ENCODE measurements at regions not wholly inside any gene's neighbourhood (a gene's known extent, or its start where the extent isn't known, plus 50 kb on each side); places are given as distances from the start of the nearest gene placed in this dataset.

DNA sequence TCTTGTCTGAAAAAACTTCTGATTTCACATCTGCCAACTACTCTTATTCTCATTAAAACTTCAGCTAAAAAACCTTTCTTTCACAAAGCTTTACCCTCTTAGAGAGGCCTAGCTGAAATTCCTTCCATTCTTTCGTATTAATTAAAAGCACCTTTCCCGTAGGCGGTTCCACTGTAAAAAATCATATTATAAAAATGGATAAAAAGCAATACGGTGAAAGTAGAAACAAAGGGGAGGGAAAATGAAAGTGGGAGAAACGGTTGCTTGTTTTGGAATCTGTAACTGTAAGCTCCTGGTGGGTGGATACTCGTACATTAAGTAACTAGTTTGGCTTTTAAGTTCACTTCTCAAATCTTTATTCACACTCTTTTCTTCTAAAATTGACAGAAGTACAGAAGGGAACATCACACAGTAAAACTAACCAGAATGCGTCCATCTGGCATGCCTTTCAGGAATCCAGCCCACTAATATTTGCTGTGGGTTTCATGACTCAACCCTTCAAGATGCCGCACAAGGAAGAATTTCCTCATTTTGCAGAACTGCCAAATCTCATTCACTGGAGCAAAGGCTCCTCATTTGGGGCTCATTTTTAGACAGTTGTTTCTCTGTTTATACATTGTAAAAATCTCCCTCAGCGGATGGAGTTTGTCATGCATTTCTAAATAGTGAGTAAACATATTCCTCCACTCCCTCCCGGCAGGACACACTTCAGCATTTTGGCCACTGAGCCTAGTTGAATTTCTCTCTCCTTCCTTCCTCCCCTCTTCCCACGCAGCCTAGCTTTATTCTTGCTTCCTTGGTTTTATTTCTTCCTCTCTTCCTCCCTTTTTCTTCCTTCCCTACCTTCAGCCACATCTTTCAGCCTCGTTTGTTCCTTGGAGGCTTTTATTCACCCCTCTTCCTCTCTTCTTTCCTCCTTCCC lies 419.5 kb upstream of the NAALADL2 start:
- H3K27ac ChIP-seq = peak overlapping the region; percentile 97
- no peaks in the 10 kb centered on the region for H3K27me3 ChIP-seq
- DNase-seq = peak; percentile 30
- H3K9me3 ChIP-seq = no peaks in the 10 kb centered on the region
- TF ChIP-seq, protein P1, sequence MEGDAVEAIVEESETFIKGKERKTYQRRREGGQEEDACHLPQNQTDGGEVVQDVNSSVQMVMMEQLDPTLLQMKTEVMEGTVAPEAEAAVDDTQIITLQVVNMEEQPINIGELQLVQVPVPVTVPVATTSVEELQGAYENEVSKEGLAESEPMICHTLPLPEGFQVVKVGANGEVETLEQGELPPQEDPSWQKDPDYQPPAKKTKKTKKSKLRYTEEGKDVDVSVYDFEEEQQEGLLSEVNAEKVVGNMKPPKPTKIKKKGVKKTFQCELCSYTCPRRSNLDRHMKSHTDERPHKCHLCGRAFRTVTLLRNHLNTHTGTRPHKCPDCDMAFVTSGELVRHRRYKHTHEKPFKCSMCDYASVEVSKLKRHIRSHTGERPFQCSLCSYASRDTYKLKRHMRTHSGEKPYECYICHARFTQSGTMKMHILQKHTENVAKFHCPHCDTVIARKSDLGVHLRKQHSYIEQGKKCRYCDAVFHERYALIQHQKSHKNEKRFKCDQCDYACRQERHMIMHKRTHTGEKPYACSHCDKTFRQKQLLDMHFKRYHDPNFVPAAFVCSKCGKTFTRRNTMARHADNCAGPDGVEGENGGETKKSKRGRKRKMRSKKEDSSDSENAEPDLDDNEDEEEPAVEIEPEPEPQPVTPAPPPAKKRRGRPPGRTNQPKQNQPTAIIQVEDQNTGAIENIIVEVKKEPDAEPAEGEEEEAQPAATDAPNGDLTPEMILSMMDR (IDR thresholded peaks at IDR 0.05) = no peak
- TF ChIP-seq POLR2A (IDR thresholded peaks at IDR 0.05) = no peak
- 16 to 18% methylated on average over 12 of the region's 12 CpGs for WGBS, 2 donors
- intact Hi-C loops (cut with DNase I; ENCODE audit: low total_unique reads) = no loop called here
- no peaks in the 10 kb centered on the region for H3K4me1 ChIP-seq
- H3K36me3 ChIP-seq (ENCODE audit: low read depth, missing control alignments) = no peaks in the 10 kb centered on the region
- peak overlapping the region; percentile 86 to 91 for H3K4me3 ChIP-seq

DNA sequence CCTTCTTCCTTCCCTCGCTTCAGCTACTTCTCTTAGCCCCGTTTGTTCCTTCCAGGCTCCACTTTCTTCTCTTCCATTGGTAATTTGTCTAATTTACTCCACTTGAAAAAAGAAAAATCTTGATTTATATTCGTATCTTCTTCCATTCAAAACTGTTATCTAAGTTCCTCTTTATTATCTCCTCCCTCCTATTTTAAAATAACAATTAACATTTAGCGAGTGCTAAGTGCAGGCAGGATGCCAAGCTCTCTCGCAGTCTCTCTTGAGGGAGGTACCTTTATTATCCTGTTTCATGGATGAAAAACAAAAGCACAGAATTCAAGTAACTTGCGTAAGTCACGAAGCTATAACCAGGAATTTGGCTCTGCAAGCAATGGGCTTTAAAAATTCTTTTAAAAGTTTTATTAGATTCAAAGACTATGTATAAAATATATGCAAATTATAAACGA lies 418.9 kb upstream of the NAALADL2 start:
- TF ChIP-seq, protein P1 (IDR thresholded peaks at IDR 0.05) = no peak
- no peaks in the 10 kb centered on the region for H3K9me3 ChIP-seq
- no peaks in the 10 kb centered on the region for H3K4me1 ChIP-seq
- intact Hi-C loops (cut with DNase I; ENCODE audit: low total_unique reads) = no loop called here
- peak overlapping the region; percentile 97 for H3K27ac ChIP-seq
- no peaks in the 10 kb centered on the region for H3K27me3 ChIP-seq
- no peaks in the 10 kb centered on the region for H3K36me3 ChIP-seq (ENCODE audit: low read depth, missing control alignments)
- peak; percentile 23 for DNase-seq
- peak overlapping the region; percentile 86 to 91 for H3K4me3 ChIP-seq
- 2 to 3% methylated on average over 8 of the region's 8 CpGs for WGBS, 2 donors

DNA sequence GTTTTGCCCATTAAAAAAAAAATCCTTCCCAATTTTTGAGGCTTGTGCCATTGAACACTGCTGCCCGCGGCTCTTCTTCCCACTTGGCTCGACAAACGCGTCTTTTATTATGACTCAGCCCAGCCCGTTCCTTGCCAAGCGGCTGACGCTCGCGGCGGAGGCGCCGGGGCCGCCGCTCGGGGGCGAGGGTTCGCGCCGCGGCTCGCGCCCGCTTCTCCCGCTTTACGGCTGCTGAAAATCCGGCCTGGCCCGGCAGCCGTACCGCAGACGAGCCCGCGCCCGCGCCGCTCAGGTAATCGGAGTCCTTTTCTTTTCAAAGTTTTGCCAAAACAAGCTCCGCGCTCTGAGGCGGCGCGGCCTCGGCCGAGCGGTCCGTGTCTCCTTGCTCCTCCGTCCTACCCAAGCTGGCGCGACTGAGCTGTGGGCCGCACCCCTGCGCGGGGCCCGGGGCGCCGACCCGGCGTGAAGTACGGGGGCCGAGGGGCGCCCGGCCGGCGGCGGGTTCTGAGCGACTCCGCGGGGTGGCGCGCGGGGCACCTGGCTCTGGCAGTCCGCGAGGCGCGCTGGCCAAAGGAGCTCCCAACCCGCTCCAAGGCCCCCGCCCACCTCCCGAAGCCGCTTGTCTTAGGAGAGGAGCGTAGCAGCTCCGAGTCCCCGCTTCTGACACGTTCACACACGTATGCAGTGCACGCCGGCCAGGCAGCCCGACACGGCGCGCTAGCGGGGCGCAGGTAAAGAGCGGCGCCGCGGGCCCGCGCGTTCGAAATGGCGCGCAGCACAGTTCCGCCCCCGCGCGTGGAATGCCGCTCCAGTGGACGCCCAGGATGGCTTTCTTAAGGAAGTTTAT lies 418.2 kb upstream of the NAALADL2 start:
- peak; percentile 89 for DNase-seq
- no peaks in the 10 kb centered on the region for H3K36me3 ChIP-seq (ENCODE audit: low read depth, missing control alignments)
- H3K27me3 ChIP-seq = no peaks in the 10 kb centered on the region
- 0% methylated on average over 45 to 106 of the region's 107 CpGs for WGBS, 2 donors
- intact Hi-C loops (cut with DNase I; ENCODE audit: low total_unique reads) = no loop called here
- no peaks in the 10 kb centered on the region for H3K9me3 ChIP-seq
- peak overlapping the region; percentile 86 to 91 for H3K4me3 ChIP-seq
- H3K27ac ChIP-seq = peak overlapping the region; percentile 97
- TF ChIP-seq POLR2A (IDR thresholded peaks at IDR 0.05) = no peak
- TF ChIP-seq, protein P1 (IDR thresholded peaks at IDR 0.05) = peak in 1 of 3 experiments; percentile 7
- H3K4me1 ChIP-seq = no peaks in the 10 kb centered on the region

DNA sequence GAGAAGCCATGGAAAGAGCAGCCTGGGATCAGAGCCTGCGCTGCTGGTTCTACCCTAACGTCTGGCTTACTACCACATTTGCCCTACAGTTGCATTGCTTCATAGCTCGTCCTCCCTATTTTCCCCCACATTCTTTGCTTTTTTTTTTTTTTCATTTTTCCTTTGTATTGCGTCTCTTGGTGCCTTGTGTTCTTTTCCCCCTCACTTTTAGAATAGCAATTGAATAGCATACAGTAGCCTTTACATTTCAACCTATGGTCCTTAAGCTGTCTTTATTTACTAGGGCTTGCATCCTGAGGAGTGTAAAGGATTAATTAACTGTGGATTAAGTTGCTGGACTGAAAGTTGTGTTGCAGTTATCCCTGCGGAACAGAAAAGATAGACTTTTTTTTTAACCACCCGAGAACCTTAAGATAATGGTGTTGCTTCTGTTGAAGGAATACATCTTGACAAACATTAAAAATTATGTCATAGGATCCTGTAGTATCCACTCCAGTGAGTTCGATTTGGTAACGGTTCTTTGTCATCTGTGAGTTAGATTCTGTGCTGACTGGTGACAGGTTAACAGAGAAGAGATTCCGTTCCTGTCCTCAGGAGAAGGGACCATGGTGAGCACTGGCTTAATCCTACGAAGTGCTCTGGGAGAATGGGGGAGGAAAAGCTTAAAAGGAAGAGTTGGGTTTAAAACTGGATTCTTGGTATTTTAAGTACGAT lies 417.4 kb upstream of the NAALADL2 start:
- 3 to 4% methylated on average over 11 of the region's 11 CpGs for WGBS, 2 donors
- peak overlapping the region; percentile 97 for H3K27ac ChIP-seq
- no peaks in the 10 kb centered on the region for H3K27me3 ChIP-seq
- no peaks in the 10 kb centered on the region for H3K4me1 ChIP-seq
- TF ChIP-seq POLR2A (IDR thresholded peaks at IDR 0.05) = no peak
- TF ChIP-seq, protein P1 (IDR thresholded peaks at IDR 0.05) = no peak
- no peaks in the 10 kb centered on the region for H3K9me3 ChIP-seq
- no peaks in the 10 kb centered on the region for H3K36me3 ChIP-seq (ENCODE audit: low read depth, missing control alignments)
- intact Hi-C loops (cut with DNase I; ENCODE audit: low total_unique reads) = no loop called here
- peak overlapping the region; percentile 86 to 91 for H3K4me3 ChIP-seq
- DNase-seq = no peak
